ENCODE measurements at regions not wholly inside any gene's neighbourhood (a gene's known extent, or its start where the extent isn't known, plus 50 kb on each side); places are given as distances from the start of the nearest gene placed in this dataset.

GRCh38 chrX:34863906-34864305, 78.7 kb upstream of the FAM47B start:
- TF ChIP-seq CTCF (conservative IDR thresholded peaks at IDR 0.05) (no peak), ZFX (IDR thresholded peaks at IDR 0.05) (no peak)

All from C4-2B (cell line).